MM.1S (cell line): ENCODE measurements at regions not wholly inside any gene's neighbourhood (a gene's known extent, or its start where the extent isn't known, plus 50 kb on each side); places are given as distances from the start of the nearest gene placed in this dataset.

Experiments used
- DNase-seq: peaks from one replicate; pipeline ENCODE4 v3.0.0-alpha.2; 2015
- H2AFZ ChIP-seq: fragments of 300-600 bp; sonication (generic); 2 replicates; pipeline ENCODE4 v1.6.0; 2016; ENCODE audit warnings: antibody characterized with exemption, low read length
- H3F3A ChIP-seq: fragments of 300-600 bp; sonication (generic); 2 replicates; pipeline ENCODE4 v1.6.1; 2016; ENCODE audit warnings: mild to moderate bottlenecking, antibody characterized with exemption, low read length, moderate library complexity, mixed read lengths; ENCODE audit not compliant: insufficient read depth
- H3K27ac ChIP-seq: fragments of 300-600 bp; sonication (generic); 2 replicates; pipeline ENCODE4 v1.5.1; 2016; ENCODE audit warnings: mild to moderate bottlenecking, low read length
- H3K27me3 ChIP-seq: fragments of 300-600 bp; sonication (generic); replicated peaks from 2 replicates; pipeline ENCODE4 v1.6.0; 2016; ENCODE audit warnings: low read length; ENCODE audit not compliant: insufficient read depth
- H3K36me3 ChIP-seq: fragments of 300-600 bp; sonication (generic); replicated peaks from 2 replicates; pipeline ENCODE4 v1.6.1; 2016; ENCODE audit warnings: mild to moderate bottlenecking, low read length, mixed read lengths; ENCODE audit not compliant: insufficient read depth
- H3K4me1 ChIP-seq: fragments of 300-600 bp; sonication (generic); 2 replicates; pipeline ENCODE4 v1.6.1; 2016; ENCODE audit warnings: low read length, mixed read lengths
- H3K4me2 ChIP-seq: fragments of 300-600 bp; sonication (generic); 2 replicates; pipeline ENCODE4 v1.6.0; 2016; ENCODE audit warnings: low read depth, low read length
- H3K4me3 ChIP-seq: fragments of 300-600 bp; sonication (generic); 2 replicates; pipeline ENCODE4 v1.5.1; 2016; ENCODE audit warnings: low read length, mixed read lengths
- H3K79me2 ChIP-seq: fragments of 300-600 bp; sonication (generic); 2 replicates; pipeline ENCODE4 v1.6.1; 2016; ENCODE audit warnings: mixed run types, low read length, mixed read lengths
- H3K9ac ChIP-seq: fragments of 300-600 bp; sonication (generic); 2 replicates; pipeline ENCODE4 v1.6.1; 2016; ENCODE audit warnings: low read length, mixed read lengths
- H3K9me2 ChIP-seq: fragments of 300-600 bp; sonication (generic); replicated peaks from 2 replicates; pipeline ENCODE4 v1.6.1; 2016; ENCODE audit warnings: mild to moderate bottlenecking, low read length, mixed read lengths; ENCODE audit not compliant: insufficient read depth
- H3K9me3 ChIP-seq: fragments of 300-600 bp; sonication (generic); replicated peaks from 2 replicates; pipeline ENCODE4 v1.6.1; 2016; ENCODE audit warnings: mild to moderate bottlenecking, low read length, mixed read lengths; ENCODE audit not compliant: insufficient read depth
- H4K20me1 ChIP-seq: fragments of 300-600 bp; sonication (generic); 2 replicates; pipeline ENCODE4 v1.6.1; 2016; ENCODE audit warnings: mild to moderate bottlenecking, low read length, moderate library complexity, mixed read lengths; ENCODE audit not compliant: insufficient read depth
- EZH2 ChIP-seq: fragments of 300-600 bp; sonication (generic); optimal IDR thresholded peaks from 2 replicates; pipeline ENCODE3; 2017; ENCODE audit warnings: low read depth, mild to moderate bottlenecking, antibody characterized with exemption, low read length, mixed read lengths
- EZH2phosphoT487 ChIP-seq: fragments of 300-600 bp; sonication (generic); IDR thresholded peaks from 2 replicates; pipeline ENCODE4 v1.6.1; 2018; ENCODE audit warnings: antibody characterized with exemption, low read length
- TF ChIP-seq, protein P1 (sequence below): fragments of 300-600 bp; sonication (generic); IDR thresholded peaks from 2 replicates; pipeline ENCODE4 v1.5.1; 2016; ENCODE audit warnings: antibody characterized with exemption, low read length, mixed read lengths

GRCh38 chr12:83945871-83946270 is 966.7 kb downstream of the SLC6A15 start:
- no peak for DNase-seq
- H2AFZ ChIP-seq = no peak overlapping the region
- H3K79me2 ChIP-seq = no peaks in the 10 kb centered on the region
- H4K20me1 ChIP-seq = no peaks in the 10 kb centered on the region
- H3F3A ChIP-seq = no peaks in the 10 kb centered on the region
- H3K4me2 ChIP-seq = no peak overlapping the region
- H3K27ac ChIP-seq = no peak overlapping the region
- H3K9ac ChIP-seq = no peak overlapping the region
- H3K9me3 ChIP-seq = no peaks in the 10 kb centered on the region
- TF ChIP-seq, protein P1, sequence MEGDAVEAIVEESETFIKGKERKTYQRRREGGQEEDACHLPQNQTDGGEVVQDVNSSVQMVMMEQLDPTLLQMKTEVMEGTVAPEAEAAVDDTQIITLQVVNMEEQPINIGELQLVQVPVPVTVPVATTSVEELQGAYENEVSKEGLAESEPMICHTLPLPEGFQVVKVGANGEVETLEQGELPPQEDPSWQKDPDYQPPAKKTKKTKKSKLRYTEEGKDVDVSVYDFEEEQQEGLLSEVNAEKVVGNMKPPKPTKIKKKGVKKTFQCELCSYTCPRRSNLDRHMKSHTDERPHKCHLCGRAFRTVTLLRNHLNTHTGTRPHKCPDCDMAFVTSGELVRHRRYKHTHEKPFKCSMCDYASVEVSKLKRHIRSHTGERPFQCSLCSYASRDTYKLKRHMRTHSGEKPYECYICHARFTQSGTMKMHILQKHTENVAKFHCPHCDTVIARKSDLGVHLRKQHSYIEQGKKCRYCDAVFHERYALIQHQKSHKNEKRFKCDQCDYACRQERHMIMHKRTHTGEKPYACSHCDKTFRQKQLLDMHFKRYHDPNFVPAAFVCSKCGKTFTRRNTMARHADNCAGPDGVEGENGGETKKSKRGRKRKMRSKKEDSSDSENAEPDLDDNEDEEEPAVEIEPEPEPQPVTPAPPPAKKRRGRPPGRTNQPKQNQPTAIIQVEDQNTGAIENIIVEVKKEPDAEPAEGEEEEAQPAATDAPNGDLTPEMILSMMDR = no peak
- H3K36me3 ChIP-seq = no peaks in the 10 kb centered on the region
- no peaks in the 10 kb centered on the region for H3K9me2 ChIP-seq
- no peak overlapping the region for H3K4me3 ChIP-seq
- no peaks in the 10 kb centered on the region for H3K4me1 ChIP-seq
- no peaks in the 10 kb centered on the region for H3K27me3 ChIP-seq

DNA sequence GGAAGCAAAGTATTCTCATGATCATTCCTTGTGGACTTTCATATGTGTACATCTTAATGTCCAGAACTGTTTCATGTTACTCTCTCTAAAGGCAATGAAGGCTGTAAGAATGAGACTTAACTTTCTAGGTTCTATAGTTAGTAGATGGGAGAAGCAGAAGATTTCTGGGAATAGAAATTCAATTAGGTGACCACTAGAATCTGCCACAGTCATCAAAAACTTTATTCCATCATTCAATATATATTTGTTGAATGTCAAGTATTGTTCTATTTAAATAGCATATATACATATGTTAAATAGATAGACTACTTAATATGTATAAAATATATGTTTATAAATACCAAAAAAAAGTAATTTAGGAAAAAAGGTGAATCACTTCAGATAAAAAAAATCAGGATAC is 972.9 kb downstream of the SLC6A15 start:
- no peaks in the 10 kb centered on the region for H3K4me1 ChIP-seq
- no peaks in the 10 kb centered on the region for H3K9me2 ChIP-seq
- no peaks in the 10 kb centered on the region for H3K79me2 ChIP-seq
- no peak overlapping the region for H3K27ac ChIP-seq
- H3K27me3 ChIP-seq = no peaks in the 10 kb centered on the region
- no peak overlapping the region for H2AFZ ChIP-seq
- no peaks in the 10 kb centered on the region; the same call in 1 of the 2 replicates for H3K36me3 ChIP-seq
- H3K4me3 ChIP-seq = no peak overlapping the region
- no peaks in the 10 kb centered on the region for H3F3A ChIP-seq
- no peak overlapping the region for H3K9ac ChIP-seq
- H3K9me3 ChIP-seq = no peaks in the 10 kb centered on the region
- TF ChIP-seq EZH2 = no peak
- TF ChIP-seq, protein P1 = no peak
- no peak for TF ChIP-seq EZH2phosphoT487
- DNase-seq = no peak
- no peak overlapping the region for H3K4me2 ChIP-seq
- H4K20me1 ChIP-seq = no peaks in the 10 kb centered on the region

DNA sequence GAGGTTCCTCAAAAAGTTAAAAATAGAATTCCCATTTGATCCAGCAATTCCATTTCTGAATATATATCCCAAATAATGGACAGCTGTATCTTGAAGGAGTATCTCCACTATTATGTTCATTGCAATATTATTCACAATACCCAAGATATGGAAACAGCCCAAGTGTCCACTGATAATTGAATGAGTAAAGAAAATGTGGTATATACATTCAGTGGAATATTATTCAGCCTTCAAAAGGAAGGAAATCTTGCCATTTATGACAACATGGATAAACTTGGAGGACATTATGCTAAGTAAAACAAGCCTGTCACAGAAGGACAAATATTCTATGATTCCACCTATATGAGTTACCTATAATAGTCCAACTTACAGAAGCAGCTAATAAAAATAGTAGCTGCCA is 979.0 kb downstream of the SLC6A15 start:
- no peak overlapping the region for H3K27ac ChIP-seq
- no peak overlapping the region for H2AFZ ChIP-seq
- H4K20me1 ChIP-seq = no peaks in the 10 kb centered on the region
- no peaks in the 10 kb centered on the region for H3K9me3 ChIP-seq
- H3K27me3 ChIP-seq = no peaks in the 10 kb centered on the region
- no peak for DNase-seq
- TF ChIP-seq EZH2phosphoT487 = no peak
- TF ChIP-seq, protein P1 = no peak
- no peak for TF ChIP-seq EZH2
- no peak overlapping the region for H3K4me3 ChIP-seq
- no peaks in the 10 kb centered on the region for H3K9me2 ChIP-seq
- H3K4me1 ChIP-seq = no peaks in the 10 kb centered on the region
- H3F3A ChIP-seq = no peaks in the 10 kb centered on the region
- no peak overlapping the region for H3K4me2 ChIP-seq
- H3K79me2 ChIP-seq = no peaks in the 10 kb centered on the region
- H3K36me3 ChIP-seq = no peaks in the 10 kb centered on the region; the same call in 1 of the 2 replicates
- no peak overlapping the region for H3K9ac ChIP-seq
